Midbrain (tissue), 1 donor: ENCODE measurements at regions not wholly inside any gene's neighbourhood (a gene's known extent, or its start where the extent isn't known, plus 50 kb on each side); places are given as distances from the start of the nearest gene placed in this dataset.
"Not testable (repeated sequence)": the region's sequence is repeated elsewhere in the genome, so short reads cannot be mapped to it uniquely, and the experiment has no call there.

ENCODE experiments used
- DNase-seq: peaks from one replicate; lab custom pipeline; 2025; lab: John Stamatoyannopoulos, UW

- DNase-seq, result no peak
These were observed 598.2 kb downstream of the MATN1 start for GRCh38 chr1:30125021-30125820.

GRCh38 chr1:30123896-30124295, 599.5 kb downstream of the MATN1 start:
- DNase-seq, result no peak

GRCh38 chr1:30123036-30123435, 600.3 kb downstream of the MATN1 start:
- DNase-seq, result no peak

GRCh38 chr1:30120245-30121000, 603.0 kb downstream of the MATN1 start:
- no peak for DNase-seq

GRCh38 chr1:30117685-30118084, 605.7 kb downstream of the MATN1 start:
- no peak for DNase-seq

- peak; percentile 54 for DNase-seq
These were observed 612.0 kb downstream of the MATN1 start for GRCh38 chr1:30111431-30111830.

- DNase-seq, result no peak
These were observed 612.5 kb downstream of the MATN1 start for GRCh38 chr1:30110846-30111245.

GRCh38 chr1:30109853-30110252, 613.5 kb downstream of the MATN1 start:
- DNase-seq, result no peak

- no peak for DNase-seq
These were observed 615.2 kb downstream of the MATN1 start for GRCh38 chr1:30108186-30108585.

GRCh38 chr1:30106125-30106524, 617.3 kb downstream of the MATN1 start:
- DNase-seq, result no peak

GRCh38 chr1:30104551-30104950, 618.8 kb downstream of the MATN1 start:
- DNase-seq, result no peak

GRCh38 chr1:30103708-30104411, 619.5 kb downstream of the MATN1 start:
- no peak for DNase-seq

GRCh38 chr1:30102605-30103004, 620.8 kb downstream of the MATN1 start:
- no peak for DNase-seq

- no peak for DNase-seq
These were observed 621.7 kb downstream of the MATN1 start for GRCh38 chr1:30101487-30102227.

GRCh38 chr1:30101016-30101415, 622.4 kb downstream of the MATN1 start:
- DNase-seq, result no peak

GRCh38 chr1:30100524-30100862, 622.9 kb downstream of the MATN1 start:
- DNase-seq, result no peak

- DNase-seq, result no peak
These were observed 623.5 kb downstream of the MATN1 start for GRCh38 chr1:30099587-30100523.

- DNase-seq, result not testable (repeated sequence)
These were observed 625.5 kb downstream of the MATN1 start for GRCh38 chr1:30097851-30098250.

- DNase-seq, result no peak
These were observed 627.8 kb downstream of the MATN1 start for GRCh38 chr1:30095451-30096025.

GRCh38 chr1:30095051-30095450, 628.3 kb downstream of the MATN1 start:
- no peak for DNase-seq
